Calu3 (cell line): ENCODE measurements at regions not wholly inside any gene's neighbourhood (a gene's known extent, or its start where the extent isn't known, plus 50 kb on each side); places are given as distances from the start of the nearest gene placed in this dataset.
A peak's percentile ranks its signal among the peaks of the same experiment; 100 is the strongest.

Source experiments
- BruUV-seq: library from RNA; stranded (reverse); fragments of 400-500 nt; replicated peaks from 2 replicates; lab custom pipeline; 2021; lab: Mats Ljungman, UMichigan
- CTCF ChIA-PET: fragments of 300-600 bp; sonication (Branson Sonifier 250); formaldehyde crosslinking; loops from one replicate; lab custom pipeline; 2022; ENCODE audit warnings: antibody characterized with exemption; lab: Charles Lee
- DNase-seq: peaks from one replicate; pipeline ENCODE4 v3.0.0; 2022
- H3K27ac Mint-ChIP-seq: one replicate; pipeline ENCODE4 v1.8.0; 2022; ENCODE audit warnings: mixed read lengths; ENCODE audit not compliant: unreplicated experiment
- H3K27me3 Mint-ChIP-seq: one replicate; pipeline ENCODE4 v1.8.0; 2022; ENCODE audit warnings: mixed read lengths; ENCODE audit not compliant: unreplicated experiment
- H3K36me3 Mint-ChIP-seq: one replicate; pipeline ENCODE4 v1.8.0; 2022; ENCODE audit warnings: mild to moderate bottlenecking, moderate library complexity, mixed read lengths; ENCODE audit not compliant: insufficient read depth, unreplicated experiment
- H3K4me1 Mint-ChIP-seq: one replicate; pipeline ENCODE4 v1.8.0; 2022; ENCODE audit warnings: mild to moderate bottlenecking, low read depth, mixed read lengths; ENCODE audit not compliant: unreplicated experiment
- H3K4me3 Mint-ChIP-seq: one replicate; pipeline ENCODE4 v1.8.0; 2022; ENCODE audit warnings: mild to moderate bottlenecking, low read depth, moderate library complexity, mixed read lengths; ENCODE audit not compliant: unreplicated experiment
- H3K9me3 Mint-ChIP-seq: one replicate; pipeline ENCODE4 v1.8.0; 2022; ENCODE audit warnings: low read depth, mixed read lengths; ENCODE audit not compliant: unreplicated experiment
- intact Hi-C: fragments of 100-400 bp; cut with micrococcal nuclease; formaldehyde crosslinking; loops from one replicate; pipeline ENCODE4 v1.10.0; 2022; ENCODE audit not compliant: unreplicated experiment
- TF ChIP-seq, protein P1 (sequence below): fragments of 200-600 bp; IDR thresholded peaks from one replicate; pipeline ENCODE4 v1.8.0; 2022; ENCODE audit warnings: antibody characterized with exemption; ENCODE audit not compliant: unreplicated experiment

DNA sequence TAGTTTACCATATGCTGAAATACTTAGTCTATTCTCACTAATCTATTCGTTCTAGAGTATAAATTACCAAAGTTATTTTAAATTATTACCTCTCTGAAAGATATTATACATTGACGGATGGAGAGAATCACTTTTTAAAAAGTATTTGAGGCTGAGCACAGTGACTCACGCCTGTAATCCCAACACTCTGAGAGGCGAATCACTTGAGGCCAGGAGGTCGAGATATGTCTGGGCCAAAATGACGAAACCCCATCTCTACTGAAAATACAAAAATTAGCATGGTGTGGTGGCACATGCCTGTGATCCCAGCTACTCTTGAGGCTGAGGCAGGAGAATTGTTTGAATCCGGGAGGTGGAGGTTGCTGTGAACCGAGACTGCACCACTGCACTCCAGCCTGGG, 64.0 kb upstream of the SPATA31C2 start:
- intact Hi-C loops, result no loop called here
- CTCF ChIA-PET, result no interaction called here

DNA sequence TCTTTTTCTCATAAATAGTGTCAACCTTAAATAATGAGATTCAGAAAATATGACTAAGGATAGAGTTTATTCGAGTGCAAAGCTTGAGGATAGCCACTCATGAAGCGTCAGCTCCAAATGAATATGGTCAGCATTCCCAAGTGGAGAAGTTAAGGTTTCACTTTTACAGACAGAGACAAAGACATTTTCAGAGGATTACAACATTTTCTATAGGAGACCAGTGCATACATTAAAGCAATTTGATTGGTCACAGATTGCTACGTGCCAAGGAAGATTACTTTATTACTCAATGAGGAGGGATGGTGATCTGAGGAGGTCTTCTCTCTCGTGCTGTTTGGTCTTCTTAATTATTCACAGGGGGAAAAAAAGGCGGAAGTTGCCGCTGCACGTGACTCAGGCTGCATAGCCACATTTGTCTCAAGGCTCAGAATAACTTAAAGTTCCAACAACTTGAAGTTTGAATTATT, 60.1 kb upstream of the SPATA31C2 start:
- Mint-ChIP-seq H3K4me3 (peak overlapping the region; percentile 9), H3K4me1 (peaks cover 37% of the 10 kb centered on the region), H3K9me3 (no peaks in the 10 kb centered on the region), H3K27ac (peak overlapping the region; percentile 95), H3K36me3 (peaks cover 7% of the 10 kb centered on the region), H3K27me3 (no peaks in the 10 kb centered on the region)
- CTCF ChIA-PET, result interaction anchor here (0.6 kb wide), 1 partner anchor 60 kb away, joined by 3 read pairs; no protein-coding TSS in a partner anchor
- DNase-seq, result peak; percentile 31
- TF ChIP-seq, protein P1, sequence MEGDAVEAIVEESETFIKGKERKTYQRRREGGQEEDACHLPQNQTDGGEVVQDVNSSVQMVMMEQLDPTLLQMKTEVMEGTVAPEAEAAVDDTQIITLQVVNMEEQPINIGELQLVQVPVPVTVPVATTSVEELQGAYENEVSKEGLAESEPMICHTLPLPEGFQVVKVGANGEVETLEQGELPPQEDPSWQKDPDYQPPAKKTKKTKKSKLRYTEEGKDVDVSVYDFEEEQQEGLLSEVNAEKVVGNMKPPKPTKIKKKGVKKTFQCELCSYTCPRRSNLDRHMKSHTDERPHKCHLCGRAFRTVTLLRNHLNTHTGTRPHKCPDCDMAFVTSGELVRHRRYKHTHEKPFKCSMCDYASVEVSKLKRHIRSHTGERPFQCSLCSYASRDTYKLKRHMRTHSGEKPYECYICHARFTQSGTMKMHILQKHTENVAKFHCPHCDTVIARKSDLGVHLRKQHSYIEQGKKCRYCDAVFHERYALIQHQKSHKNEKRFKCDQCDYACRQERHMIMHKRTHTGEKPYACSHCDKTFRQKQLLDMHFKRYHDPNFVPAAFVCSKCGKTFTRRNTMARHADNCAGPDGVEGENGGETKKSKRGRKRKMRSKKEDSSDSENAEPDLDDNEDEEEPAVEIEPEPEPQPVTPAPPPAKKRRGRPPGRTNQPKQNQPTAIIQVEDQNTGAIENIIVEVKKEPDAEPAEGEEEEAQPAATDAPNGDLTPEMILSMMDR, result no peak
- intact Hi-C loops, result loop anchor here (5.0 to 10.0 kb wide), 2 partner anchors 189 to 336 kb away; partner anchors contain the start of genes NXNL2 and SPIN1
- no TSS peak for BruUV-seq

More for the DNA sequence above, 64.0 kb upstream of the SPATA31C2 start:
- Mint-ChIP-seq H3K36me3 (no peaks in the 10 kb centered on the region), H3K27me3 (no peaks in the 10 kb centered on the region), H3K9me3 (no peaks in the 10 kb centered on the region), H3K27ac (no peak overlapping the region), H3K4me1 (peaks cover 30% of the 10 kb centered on the region), H3K4me3 (no peak overlapping the region)
- BruUV-seq, result no TSS peak
- TF ChIP-seq, protein P1, result no peak
- DNase-seq, result no peak

DNA sequence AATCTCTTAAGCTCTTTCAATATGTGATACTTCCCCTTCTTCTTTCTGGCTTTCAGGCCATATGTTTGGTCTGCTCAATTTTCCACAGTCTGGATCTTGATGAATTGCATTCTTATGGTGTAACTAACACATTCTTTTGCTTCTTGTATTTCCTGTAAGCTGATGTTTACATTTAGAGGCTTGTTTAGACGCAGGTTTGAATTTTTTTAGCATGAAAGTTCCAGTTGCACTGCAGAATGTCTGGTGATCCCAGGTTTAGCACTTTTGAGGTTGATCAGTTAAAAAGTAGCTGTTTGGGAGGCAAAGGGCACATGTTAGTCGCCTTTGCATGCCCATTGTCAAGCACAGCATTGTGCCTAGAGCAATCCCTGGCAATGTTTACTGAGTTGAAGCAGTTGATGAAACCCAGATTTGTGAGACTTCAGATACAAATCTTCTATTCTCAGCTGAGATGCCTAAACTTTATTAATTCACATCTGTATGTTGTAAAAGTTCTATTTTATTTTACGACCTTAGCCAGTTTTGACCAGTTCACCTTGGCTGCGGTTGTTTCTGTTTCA, 59.6 kb upstream of the SPATA31C2 start:
- peak overlapping the region; percentile 9 for H3K4me3 Mint-ChIP-seq
- no TSS peak for BruUV-seq
- no peaks in the 10 kb centered on the region for H3K9me3 Mint-ChIP-seq
- peak overlapping the region; percentile 95 for H3K27ac Mint-ChIP-seq
- CTCF ChIA-PET, result interaction anchor here (0.6 kb wide), 1 partner anchor 60 kb away, joined by 3 read pairs; no protein-coding TSS in a partner anchor
- TF ChIP-seq, protein P1, result no peak
- H3K27me3 Mint-ChIP-seq, result no peaks in the 10 kb centered on the region
- intact Hi-C loops, result loop anchor here (5.0 to 10.0 kb wide), 2 partner anchors 189 to 337 kb away; partner anchors contain the start of genes NXNL2 and SPIN1
- peaks cover 10% of the 10 kb centered on the region for H3K36me3 Mint-ChIP-seq
- peaks cover 42% of the 10 kb centered on the region for H3K4me1 Mint-ChIP-seq
- peak; percentile 13 for DNase-seq

DNA sequence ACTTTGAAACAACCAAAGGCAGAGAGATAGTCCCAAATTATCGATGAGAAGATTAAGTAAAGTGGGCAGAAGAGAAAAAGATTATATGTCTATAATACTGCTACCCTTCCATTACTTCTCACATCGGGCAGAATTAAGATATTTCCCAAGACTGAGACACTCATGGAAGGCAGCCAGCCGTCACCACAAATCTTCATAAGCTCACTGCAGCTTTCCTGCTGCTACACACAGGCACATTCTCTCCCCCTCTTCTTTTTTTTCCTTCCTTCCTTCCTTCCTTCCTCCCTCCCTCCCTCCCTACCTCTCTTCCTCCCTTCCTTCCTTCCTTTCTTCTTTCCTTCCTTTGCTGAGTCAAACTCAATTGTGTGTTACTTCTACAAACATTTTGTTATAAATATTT, 58.7 kb upstream of the SPATA31C2 start:
- intact Hi-C loops, result loop anchor here (5.0 to 10.0 kb wide), 2 partner anchors 190 to 338 kb away; partner anchors contain the start of genes NXNL2 and SPIN1
- CTCF ChIA-PET, result interaction anchor here (0.6 kb wide), 1 partner anchor 98 kb away, joined by 3 read pairs; no protein-coding TSS in a partner anchor
- no peaks in the 10 kb centered on the region for H3K9me3 Mint-ChIP-seq

More for the DNA sequence above, 58.7 kb upstream of the SPATA31C2 start:
- Mint-ChIP-seq H3K36me3 (peaks cover 10% of the 10 kb centered on the region), H3K4me3 (peak overlapping the region; percentile 9), H3K27ac (peak overlapping the region; percentile 95), H3K27me3 (no peaks in the 10 kb centered on the region), H3K4me1 (peaks cover 48% of the 10 kb centered on the region)
- BruUV-seq, result no TSS peak
- TF ChIP-seq, protein P1, result no peak
- DNase-seq, result no peak
